ENCODE measurements at regions not wholly inside any gene's neighbourhood (a gene's known extent, or its start where the extent isn't known, plus 50 kb on each side); places are given as distances from the start of the nearest gene placed in this dataset.

DNA sequence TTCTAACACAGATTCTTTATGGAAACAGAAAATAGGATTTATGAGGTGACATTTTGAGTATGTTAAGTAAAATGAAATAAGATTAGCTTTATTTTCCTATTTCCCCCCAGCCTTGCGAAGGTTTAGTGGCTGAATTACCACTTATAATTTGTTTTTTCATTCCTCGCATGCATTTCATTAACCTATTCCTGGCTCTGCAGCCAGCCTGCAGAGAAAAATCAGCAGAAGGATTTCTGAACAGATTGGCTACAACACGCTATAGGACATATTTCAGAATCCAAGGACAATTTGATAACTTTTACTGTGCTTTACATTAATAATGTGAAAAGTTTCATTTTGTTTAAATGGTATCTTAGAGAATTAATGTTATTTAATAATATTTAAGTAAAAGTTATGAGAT, 162.4 kb upstream of the MMS22L start:
- DNase-seq (ENCODE audit: low read depth in 4 of 6, low spot score in 6 of 6), result no peak
- Histone ChIP-seq H3K4me1 (ENCODE audit: control insufficient read depth, insufficient read depth, low read length) (no peaks in the 10 kb centered on the region), H3K27ac (ENCODE audit: low read depth, low read length) (no peak overlapping the region), H3K36me3 (ENCODE audit: control insufficient read depth, insufficient read depth, low read length) (no peaks in the 10 kb centered on the region), H3K9me3 (ENCODE audit: control insufficient read depth, insufficient read depth, low read length) (no peaks in the 10 kb centered on the region), H3K27me3 (ENCODE audit: control insufficient read depth, insufficient read depth, low read length) (no peaks in the 10 kb centered on the region), H3K4me3 (ENCODE audit: low read depth, low read length) (no peak overlapping the region)
- WGBS (ENCODE audit: insufficient coverage), result no CpG with 5 or more reads among the region's 3 CpGs

DNA sequence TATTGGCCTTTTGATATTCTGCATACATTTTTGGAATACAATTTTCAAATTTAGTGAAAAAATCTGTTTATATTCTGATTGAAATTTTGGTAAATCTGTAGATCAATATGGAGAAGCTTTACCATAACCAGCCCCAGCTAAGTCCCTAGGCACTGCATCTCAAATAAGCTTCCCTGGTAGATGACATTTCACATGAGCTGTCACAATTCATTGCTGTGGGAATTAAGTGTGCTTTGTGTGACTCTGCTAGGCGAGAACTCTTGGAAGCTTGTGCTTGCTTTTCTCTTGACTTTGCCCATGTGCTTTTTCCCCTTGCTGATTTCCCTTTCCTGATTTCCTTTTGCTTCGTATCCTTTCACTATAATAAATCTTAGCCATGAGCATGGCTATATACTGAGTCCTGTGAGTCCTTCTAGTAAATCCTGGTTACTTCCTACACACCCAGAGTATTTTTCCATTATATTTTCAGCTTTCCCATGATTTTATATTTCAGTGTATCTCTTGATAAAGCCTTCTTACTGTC, 166.5 kb upstream of the MMS22L start:
- H3K27ac ChIP-seq (ENCODE audit: low read depth, low read length), result no peak overlapping the region

DNA sequence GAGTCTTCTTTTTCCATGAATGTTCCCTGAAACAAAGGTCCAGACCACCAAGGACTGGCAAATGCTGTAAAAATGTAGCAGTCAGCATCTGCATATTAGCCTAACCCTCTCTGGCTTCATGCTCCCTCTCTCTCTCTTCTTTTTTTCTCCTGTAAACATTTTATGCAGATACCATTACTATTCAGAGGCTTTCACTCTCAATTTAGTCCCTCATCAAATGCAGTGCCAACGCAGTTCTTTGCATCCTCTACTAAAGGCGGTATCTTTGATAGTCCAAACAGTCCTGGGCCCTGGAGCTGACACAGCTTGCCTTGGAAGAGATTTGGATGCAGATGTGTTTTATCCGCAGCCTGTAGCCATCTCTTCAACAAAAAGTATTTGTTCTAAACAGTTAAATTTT, 167.1 kb upstream of the MMS22L start:
- H3K27me3 ChIP-seq (ENCODE audit: control insufficient read depth, insufficient read depth, low read length), result no peaks in the 10 kb centered on the region
- H3K27ac ChIP-seq (ENCODE audit: low read depth, low read length), result no peak overlapping the region
- H3K4me3 ChIP-seq (ENCODE audit: low read depth, low read length), result no peak overlapping the region
- peak in 1 of 6 donors; percentile 69 for DNase-seq (ENCODE audit: low read depth in 4 of 6, low spot score in 6 of 6)
- no peaks in the 10 kb centered on the region for H3K4me1 ChIP-seq (ENCODE audit: control insufficient read depth, insufficient read depth, low read length)
- H3K9me3 ChIP-seq (ENCODE audit: control insufficient read depth, insufficient read depth, low read length), result no peaks in the 10 kb centered on the region
- no peaks in the 10 kb centered on the region for H3K36me3 ChIP-seq (ENCODE audit: control insufficient read depth, insufficient read depth, low read length)
- WGBS (ENCODE audit: insufficient coverage), result no CpG with 5 or more reads among the region's 3 CpGs

More for the DNA sequence above, 166.5 kb upstream of the MMS22L start:
- Histone ChIP-seq H3K4me3 (ENCODE audit: low read depth, low read length) (no peak overlapping the region), H3K4me1 (ENCODE audit: control insufficient read depth, insufficient read depth, low read length) (no peaks in the 10 kb centered on the region), H3K27me3 (ENCODE audit: control insufficient read depth, insufficient read depth, low read length) (no peaks in the 10 kb centered on the region), H3K9me3 (ENCODE audit: control insufficient read depth, insufficient read depth, low read length) (no peaks in the 10 kb centered on the region), H3K36me3 (ENCODE audit: control insufficient read depth, insufficient read depth, low read length) (no peaks in the 10 kb centered on the region)
- peak in 1 of 6 donors; percentile 51 for DNase-seq (ENCODE audit: low read depth in 4 of 6, low spot score in 6 of 6)
- 20% methylated on average over 1 of the region's 2 CpGs for WGBS (ENCODE audit: insufficient coverage)

DNA sequence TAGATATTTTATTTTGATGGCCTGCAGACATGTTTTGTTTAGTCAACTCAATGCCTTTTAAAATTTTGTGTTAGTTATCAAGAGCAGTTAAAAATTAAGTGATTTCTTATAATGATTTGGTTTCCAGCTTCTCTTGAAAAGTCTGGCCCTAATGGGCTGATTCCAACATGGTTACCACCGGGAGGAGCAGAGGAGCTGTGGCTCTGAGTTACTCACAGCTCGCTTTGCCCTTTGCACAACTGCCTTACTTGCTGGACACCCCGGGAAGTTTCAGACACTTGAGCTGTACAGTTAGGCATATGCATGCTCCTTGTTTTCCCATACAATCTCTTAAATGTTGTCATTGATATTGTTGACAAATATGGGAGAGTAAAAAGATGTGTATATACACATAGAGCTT, 173.1 kb upstream of the MMS22L start:
- Histone ChIP-seq H3K36me3 (ENCODE audit: control insufficient read depth, insufficient read depth, low read length) (no peaks in the 10 kb centered on the region), H3K4me3 (ENCODE audit: low read depth, low read length) (no peak overlapping the region), H3K4me1 (ENCODE audit: control insufficient read depth, insufficient read depth, low read length) (no peaks in the 10 kb centered on the region), H3K9me3 (ENCODE audit: control insufficient read depth, insufficient read depth, low read length) (no peaks in the 10 kb centered on the region), H3K27me3 (ENCODE audit: control insufficient read depth, insufficient read depth, low read length) (no peaks in the 10 kb centered on the region), H3K27ac (ENCODE audit: low read depth, low read length) (no peak overlapping the region)
- DNase-seq (ENCODE audit: low read depth in 4 of 6, low spot score in 6 of 6), result no peak
- 63% methylated on average over 2 of the region's 3 CpGs for WGBS (ENCODE audit: insufficient coverage)

DNA sequence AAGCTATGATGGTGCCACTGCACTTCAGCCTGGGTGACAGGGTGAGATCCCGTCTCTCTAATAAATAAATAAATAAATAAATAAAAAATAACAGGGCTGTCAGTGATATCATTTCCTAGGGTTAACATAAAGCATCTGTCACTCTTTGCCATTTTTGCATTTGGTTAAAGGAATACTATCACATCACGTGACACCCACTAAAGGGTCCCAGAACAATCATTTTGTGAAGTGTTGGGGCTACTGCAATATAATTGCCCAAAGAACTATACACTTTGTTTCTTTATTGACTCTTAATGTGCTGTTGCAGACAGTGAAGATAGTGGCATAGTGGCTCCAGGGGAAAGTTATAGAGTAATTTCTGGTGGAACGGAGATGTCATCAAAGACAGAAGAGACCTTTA, 176.5 kb upstream of the MMS22L start:
- H3K4me3 ChIP-seq (ENCODE audit: low read depth, low read length), result no peak overlapping the region
- H3K36me3 ChIP-seq (ENCODE audit: control insufficient read depth, insufficient read depth, low read length), result no peaks in the 10 kb centered on the region
- 83% methylated on average over 1 of the region's 3 CpGs for WGBS (ENCODE audit: insufficient coverage)
- DNase-seq (ENCODE audit: low read depth in 4 of 6, low spot score in 6 of 6), result no peak
- no peaks in the 10 kb centered on the region for H3K9me3 ChIP-seq (ENCODE audit: control insufficient read depth, insufficient read depth, low read length)
- no peaks in the 10 kb centered on the region for H3K4me1 ChIP-seq (ENCODE audit: control insufficient read depth, insufficient read depth, low read length)
- no peaks in the 10 kb centered on the region for H3K27me3 ChIP-seq (ENCODE audit: control insufficient read depth, insufficient read depth, low read length)
- no peak overlapping the region for H3K27ac ChIP-seq (ENCODE audit: low read depth, low read length)

DNA sequence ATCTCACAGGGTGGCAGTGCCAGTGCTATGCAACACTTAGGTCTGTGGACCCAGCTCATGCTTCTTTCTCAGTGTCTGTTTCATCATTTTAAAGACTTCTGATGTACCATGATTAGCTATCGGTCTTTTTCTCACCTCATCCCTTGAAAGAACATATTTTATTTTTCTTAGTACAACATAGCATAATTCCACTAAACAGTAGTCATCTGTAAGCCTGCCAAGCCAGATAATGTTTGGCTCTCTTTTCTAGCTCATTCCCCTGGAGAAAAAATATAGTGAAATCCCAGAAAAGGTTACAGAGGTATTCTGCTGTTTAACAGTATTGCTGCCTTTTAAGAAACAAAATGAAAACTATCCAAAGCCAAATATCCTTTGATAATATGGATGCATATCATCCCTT, 177.0 kb upstream of the MMS22L start:
- H3K27ac ChIP-seq (ENCODE audit: low read depth, low read length), result no peak overlapping the region
- no peak for DNase-seq (ENCODE audit: low read depth in 4 of 6, low spot score in 6 of 6)
- WGBS (ENCODE audit: insufficient coverage), result no CpG with 5 or more reads among the region's 1 CpG
- no peaks in the 10 kb centered on the region for H3K27me3 ChIP-seq (ENCODE audit: control insufficient read depth, insufficient read depth, low read length)
- H3K36me3 ChIP-seq (ENCODE audit: control insufficient read depth, insufficient read depth, low read length), result no peaks in the 10 kb centered on the region
- H3K9me3 ChIP-seq (ENCODE audit: control insufficient read depth, insufficient read depth, low read length), result no peaks in the 10 kb centered on the region
- no peaks in the 10 kb centered on the region for H3K4me1 ChIP-seq (ENCODE audit: control insufficient read depth, insufficient read depth, low read length)
- no peak overlapping the region for H3K4me3 ChIP-seq (ENCODE audit: low read depth, low read length)

DNA sequence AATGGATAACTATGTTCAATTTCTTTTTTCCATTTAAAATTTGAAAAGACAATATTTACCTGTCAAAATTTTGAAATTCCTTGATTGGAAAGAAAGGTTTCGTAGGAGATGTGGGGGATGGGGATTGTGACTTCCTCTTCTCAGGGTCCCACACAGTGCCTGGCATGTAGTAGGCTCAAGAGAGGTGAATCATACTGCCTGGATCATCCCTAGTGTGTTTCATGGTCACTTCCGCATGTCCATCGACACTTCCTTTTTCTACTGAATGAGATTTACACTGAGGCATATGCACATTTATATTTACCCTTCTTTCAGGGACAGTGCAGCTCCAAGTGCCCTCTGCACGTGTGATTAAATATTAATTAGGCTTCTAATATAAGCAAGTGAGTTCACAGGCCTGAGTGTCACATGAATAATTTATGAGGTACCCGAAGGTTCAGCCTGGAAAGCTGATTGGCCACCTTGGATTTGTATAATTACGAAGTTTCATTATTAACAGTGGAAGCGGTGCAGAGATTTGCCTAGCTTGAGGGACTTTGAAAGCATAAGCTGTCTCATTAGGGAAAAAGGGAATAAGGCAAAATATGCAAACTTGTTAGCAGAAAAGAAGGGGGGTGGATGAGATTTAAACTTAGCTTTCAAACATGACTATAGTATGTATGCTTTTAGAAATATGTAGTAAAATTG, 177.5 kb upstream of the MMS22L start:
- H3K4me3 ChIP-seq (ENCODE audit: low read depth, low read length), result no peak overlapping the region
- peak in 2 of 6 donors; percentile 49 to 75 for DNase-seq (ENCODE audit: low read depth in 4 of 6, low spot score in 6 of 6)
- no peak overlapping the region for H3K27ac ChIP-seq (ENCODE audit: low read depth, low read length)
- 56% methylated on average over 4 of the region's 7 CpGs for WGBS (ENCODE audit: insufficient coverage)
- H3K9me3 ChIP-seq (ENCODE audit: control insufficient read depth, insufficient read depth, low read length), result no peaks in the 10 kb centered on the region
- no peaks in the 10 kb centered on the region for H3K27me3 ChIP-seq (ENCODE audit: control insufficient read depth, insufficient read depth, low read length)
- H3K36me3 ChIP-seq (ENCODE audit: control insufficient read depth, insufficient read depth, low read length), result no peaks in the 10 kb centered on the region
- H3K4me1 ChIP-seq (ENCODE audit: control insufficient read depth, insufficient read depth, low read length), result no peaks in the 10 kb centered on the region

DNA sequence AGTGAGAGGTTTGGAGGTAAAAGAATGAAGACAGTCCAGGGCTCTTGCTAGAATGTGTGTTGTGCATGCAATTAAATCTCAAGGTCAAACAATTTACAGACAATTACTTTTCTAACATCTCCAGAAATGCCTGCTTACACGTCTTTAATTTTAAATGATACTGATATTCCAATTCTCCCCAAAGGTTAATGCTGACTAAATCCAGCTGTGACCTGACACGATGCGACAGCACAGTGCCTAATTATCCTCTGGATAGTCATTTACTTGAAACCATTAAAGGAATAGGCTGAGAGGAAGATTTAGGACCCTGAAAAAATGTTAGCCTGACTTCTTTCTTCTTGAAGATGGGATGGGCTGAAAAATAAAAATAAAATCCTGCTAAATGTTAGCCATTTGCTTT, 178.2 kb upstream of the MMS22L start:
- Histone ChIP-seq H3K27me3 (ENCODE audit: control insufficient read depth, insufficient read depth, low read length) (no peaks in the 10 kb centered on the region), H3K9me3 (ENCODE audit: control insufficient read depth, insufficient read depth, low read length) (no peaks in the 10 kb centered on the region), H3K36me3 (ENCODE audit: control insufficient read depth, insufficient read depth, low read length) (no peaks in the 10 kb centered on the region), H3K4me1 (ENCODE audit: control insufficient read depth, insufficient read depth, low read length) (no peaks in the 10 kb centered on the region), H3K4me3 (ENCODE audit: low read depth, low read length) (no peak overlapping the region), H3K27ac (ENCODE audit: low read depth, low read length) (no peak overlapping the region)
- WGBS (ENCODE audit: insufficient coverage), result no CpG with 5 or more reads among the region's 3 CpGs
- peak in 2 of 6 donors; percentile 49 to 62 for DNase-seq (ENCODE audit: low read depth in 4 of 6, low spot score in 6 of 6)

DNA sequence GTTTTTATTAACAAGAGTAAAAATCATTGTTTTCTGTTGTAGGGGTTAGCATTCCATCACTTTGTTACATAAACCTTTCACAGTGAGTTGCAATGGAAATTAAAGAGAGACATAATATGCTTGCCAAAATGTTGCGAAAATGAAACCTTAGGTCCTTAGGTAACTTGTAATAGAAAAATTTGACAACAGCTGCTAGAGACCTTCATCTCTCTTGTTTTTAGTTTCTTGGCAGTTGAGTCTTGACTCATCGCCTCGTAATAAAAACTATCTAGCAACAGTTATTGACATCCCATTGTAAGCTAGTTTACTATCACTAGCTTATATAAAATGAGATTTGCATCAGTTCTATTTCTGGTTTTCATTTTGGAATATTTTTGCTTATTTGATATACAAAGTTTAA, 179.0 kb upstream of the MMS22L start:
- whole genome bisulfite sequencing (ENCODE audit: insufficient coverage), result no CpG with 5 or more reads among the region's 3 CpGs
- Histone ChIP-seq H3K4me3 (ENCODE audit: low read depth, low read length) (no peak overlapping the region), H3K36me3 (ENCODE audit: control insufficient read depth, insufficient read depth, low read length) (no peaks in the 10 kb centered on the region), H3K4me1 (ENCODE audit: control insufficient read depth, insufficient read depth, low read length) (no peaks in the 10 kb centered on the region), H3K27ac (ENCODE audit: low read depth, low read length) (no peak overlapping the region), H3K9me3 (ENCODE audit: control insufficient read depth, insufficient read depth, low read length) (no peaks in the 10 kb centered on the region), H3K27me3 (ENCODE audit: control insufficient read depth, insufficient read depth, low read length) (no peaks in the 10 kb centered on the region)
- DNase-seq (ENCODE audit: low read depth in 4 of 6, low spot score in 6 of 6), result peak in 1 of 6 donors; percentile 47

DNA sequence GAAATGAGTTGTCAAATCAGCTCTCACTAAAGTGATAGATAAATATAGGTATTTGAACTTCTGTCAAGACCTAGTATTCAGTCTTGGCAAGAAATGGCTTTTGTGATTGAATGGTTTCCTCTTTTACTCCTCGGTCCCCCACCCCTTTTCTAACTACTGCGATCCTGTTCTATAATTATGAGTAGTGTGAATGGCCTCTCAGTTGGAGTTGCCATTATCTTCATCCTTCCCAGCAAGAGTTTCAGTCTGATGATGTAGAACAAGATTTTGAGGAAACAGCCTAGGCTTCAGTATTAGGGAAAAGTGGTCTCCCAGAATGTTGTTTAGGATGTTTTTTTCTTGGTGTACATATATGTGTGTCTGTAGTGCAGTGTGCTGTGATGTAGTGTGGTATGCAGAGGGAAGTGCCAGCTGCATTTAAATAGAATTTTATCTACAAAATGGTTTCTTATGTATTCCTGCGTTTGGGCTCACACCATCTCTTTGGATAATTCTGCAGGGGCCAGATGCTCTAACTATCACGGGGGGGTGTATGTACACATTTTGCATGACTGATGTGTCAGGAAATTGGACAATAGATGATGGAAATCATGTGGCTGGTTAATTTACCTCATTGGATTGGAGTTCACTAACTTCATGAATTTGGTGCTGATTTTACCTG, 180.1 kb upstream of the MMS22L start:
- WGBS (ENCODE audit: insufficient coverage), result 38% methylated on average over 2 of the region's 4 CpGs
- H3K27ac ChIP-seq (ENCODE audit: low read depth, low read length), result no peak overlapping the region
- H3K27me3 ChIP-seq (ENCODE audit: control insufficient read depth, insufficient read depth, low read length), result no peaks in the 10 kb centered on the region
- peak in 1 of 6 donors; percentile 59 for DNase-seq (ENCODE audit: low read depth in 4 of 6, low spot score in 6 of 6)
- no peaks in the 10 kb centered on the region for H3K36me3 ChIP-seq (ENCODE audit: control insufficient read depth, insufficient read depth, low read length)
- H3K4me3 ChIP-seq (ENCODE audit: low read depth, low read length), result no peak overlapping the region
- H3K4me1 ChIP-seq (ENCODE audit: control insufficient read depth, insufficient read depth, low read length), result no peaks in the 10 kb centered on the region
- no peaks in the 10 kb centered on the region for H3K9me3 ChIP-seq (ENCODE audit: control insufficient read depth, insufficient read depth, low read length)

Data from spinal cord (tissue), 9 donors.